Osteoblast (primary cell): ENCODE measurements at regions not wholly inside any gene's neighbourhood (a gene's known extent, or its start where the extent isn't known, plus 50 kb on each side); places are given as distances from the start of the nearest gene placed in this dataset.

Experiments
- DNase-seq: peaks from one replicate; pipeline ENCODE4 v3.0.0; 2011; ENCODE audit warnings: low spot score, mixed read lengths; ENCODE audit not compliant: insufficient read length; ENCODE audit errors: missing footprints
- H2AFZ ChIP-seq: 2 replicates; pipeline ENCODE4 v1.6.0; 2011; ENCODE audit warnings: mild to moderate bottlenecking, low read length
- H3K27ac ChIP-seq: 2 replicates; pipeline ENCODE4 v1.5.1; 2011; ENCODE audit warnings: mild to moderate bottlenecking, low read depth, low read length, moderate library complexity
- H3K27me3 ChIP-seq: 2 replicates; pipeline ENCODE4 v1.6.0; 2012; ENCODE audit warnings: mild to moderate bottlenecking, control low read depth, inconsistent platforms, low read length, moderate library complexity; ENCODE audit not compliant: insufficient read depth
- H3K36me3 ChIP-seq: 2 replicates; pipeline ENCODE4 v1.5.1; 2011; ENCODE audit warnings: mild to moderate bottlenecking, low read length, control low read depth, moderate library complexity; ENCODE audit not compliant: insufficient read depth
- H3K4me1 ChIP-seq: 2 replicates; pipeline ENCODE4 v1.5.1; 2011; ENCODE audit warnings: mild to moderate bottlenecking, low read length, control low read depth, moderate library complexity; ENCODE audit not compliant: insufficient read depth
- H3K4me2 ChIP-seq: 2 replicates; pipeline ENCODE4 v1.6.0; 2011; ENCODE audit warnings: mild to moderate bottlenecking, low read length; ENCODE audit not compliant: insufficient read depth
- H3K4me3 ChIP-seq: fragments of 200-600 bp; sonication (generic); 3 replicates; pipeline ENCODE4 v1.5.1; 2012; ENCODE audit warnings: mild to moderate bottlenecking, low read length, inconsistent platforms; ENCODE audit not compliant: insufficient read depth
- H3K79me2 ChIP-seq: 2 replicates; pipeline ENCODE4 v1.6.0; 2012; ENCODE audit warnings: mild to moderate bottlenecking, low read length, control low read depth, inconsistent platforms; ENCODE audit not compliant: insufficient read depth
- H3K9me3 ChIP-seq: 2 replicates; pipeline ENCODE4 v1.5.1; 2011; ENCODE audit warnings: low read depth, low read length, control low read depth
- H4K20me1 ChIP-seq: 2 replicates; pipeline ENCODE4 v1.6.0; 2012; ENCODE audit warnings: mild to moderate bottlenecking, low read length, control low read depth; ENCODE audit not compliant: insufficient read depth
- TF ChIP-seq, protein P1 (sequence below): IDR thresholded peaks from 2 replicates; pipeline ENCODE4 v1.5.1; 2011; ENCODE audit warnings: mild to moderate bottlenecking, low read depth, low read length, moderate library complexity; ENCODE audit errors: extremely low read depth

DNA sequence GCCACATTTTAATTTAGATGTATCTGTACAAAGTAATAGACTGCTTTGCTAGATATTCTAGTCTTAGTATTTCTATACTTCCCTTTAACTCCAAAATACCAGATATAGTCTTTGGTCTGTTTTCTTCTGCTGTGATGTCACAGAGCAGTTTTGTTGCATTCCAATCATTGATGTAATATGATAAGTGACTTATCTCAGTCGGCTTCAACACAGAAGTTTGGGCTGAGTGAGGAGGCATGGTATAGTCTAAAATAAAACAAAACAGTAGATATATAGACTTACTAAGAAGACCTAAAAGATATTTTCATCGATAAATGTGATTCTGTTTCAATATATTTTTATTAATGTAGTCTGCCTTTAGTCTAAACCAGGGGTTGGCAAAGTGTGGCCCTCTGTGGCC is 169.9 kb downstream of the DCK start:
- Histone ChIP-seq H3K4me1 (no peaks in the 10 kb centered on the region), H3K27ac (no peak overlapping the region)
- no peak for DNase-seq

DNA sequence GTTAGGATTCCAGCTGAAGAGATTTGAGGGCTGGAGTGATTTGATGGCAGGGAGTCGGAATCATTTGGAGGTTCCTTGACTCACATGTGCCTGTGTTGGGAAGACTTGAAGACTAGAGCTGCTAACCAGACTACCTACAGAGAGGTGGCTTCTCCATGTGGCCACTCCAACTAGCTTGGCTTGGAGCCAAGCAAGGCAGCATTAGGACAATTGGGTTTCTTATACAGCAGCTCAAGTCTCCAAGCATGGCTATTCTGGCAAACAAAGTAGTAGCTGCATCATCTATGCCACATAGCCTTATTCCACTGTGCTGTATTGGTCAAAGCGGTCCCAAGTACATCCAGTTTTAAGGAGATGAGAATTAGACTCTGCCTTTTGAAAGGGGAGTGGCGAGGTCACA is 171.7 kb upstream of the SLC4A4 start:
- H3K9me3 ChIP-seq, result no peaks in the 10 kb centered on the region
- no peaks in the 10 kb centered on the region for H3K27me3 ChIP-seq
- no peak overlapping the region for H2AFZ ChIP-seq
- H3K27ac ChIP-seq, result no peak overlapping the region
- H3K4me3 ChIP-seq, result no peak overlapping the region
- no peaks in the 10 kb centered on the region for H4K20me1 ChIP-seq
- no peak overlapping the region for H3K4me2 ChIP-seq
- H3K79me2 ChIP-seq, result no peaks in the 10 kb centered on the region
- TF ChIP-seq, protein P1, sequence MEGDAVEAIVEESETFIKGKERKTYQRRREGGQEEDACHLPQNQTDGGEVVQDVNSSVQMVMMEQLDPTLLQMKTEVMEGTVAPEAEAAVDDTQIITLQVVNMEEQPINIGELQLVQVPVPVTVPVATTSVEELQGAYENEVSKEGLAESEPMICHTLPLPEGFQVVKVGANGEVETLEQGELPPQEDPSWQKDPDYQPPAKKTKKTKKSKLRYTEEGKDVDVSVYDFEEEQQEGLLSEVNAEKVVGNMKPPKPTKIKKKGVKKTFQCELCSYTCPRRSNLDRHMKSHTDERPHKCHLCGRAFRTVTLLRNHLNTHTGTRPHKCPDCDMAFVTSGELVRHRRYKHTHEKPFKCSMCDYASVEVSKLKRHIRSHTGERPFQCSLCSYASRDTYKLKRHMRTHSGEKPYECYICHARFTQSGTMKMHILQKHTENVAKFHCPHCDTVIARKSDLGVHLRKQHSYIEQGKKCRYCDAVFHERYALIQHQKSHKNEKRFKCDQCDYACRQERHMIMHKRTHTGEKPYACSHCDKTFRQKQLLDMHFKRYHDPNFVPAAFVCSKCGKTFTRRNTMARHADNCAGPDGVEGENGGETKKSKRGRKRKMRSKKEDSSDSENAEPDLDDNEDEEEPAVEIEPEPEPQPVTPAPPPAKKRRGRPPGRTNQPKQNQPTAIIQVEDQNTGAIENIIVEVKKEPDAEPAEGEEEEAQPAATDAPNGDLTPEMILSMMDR, result no peak
- DNase-seq, result no peak
- H3K36me3 ChIP-seq, result no peaks in the 10 kb centered on the region
- H3K4me1 ChIP-seq, result no peaks in the 10 kb centered on the region

More for the DNA sequence above, 169.9 kb downstream of the DCK start:
- no peak overlapping the region for H2AFZ ChIP-seq
- no peak overlapping the region for H3K4me3 ChIP-seq
- H4K20me1 ChIP-seq, result no peaks in the 10 kb centered on the region
- H3K36me3 ChIP-seq, result no peaks in the 10 kb centered on the region
- TF ChIP-seq, protein P1, result no peak
- H3K9me3 ChIP-seq, result no peaks in the 10 kb centered on the region
- H3K79me2 ChIP-seq, result no peaks in the 10 kb centered on the region
- no peaks in the 10 kb centered on the region for H3K27me3 ChIP-seq
- no peak overlapping the region for H3K4me2 ChIP-seq

DNA sequence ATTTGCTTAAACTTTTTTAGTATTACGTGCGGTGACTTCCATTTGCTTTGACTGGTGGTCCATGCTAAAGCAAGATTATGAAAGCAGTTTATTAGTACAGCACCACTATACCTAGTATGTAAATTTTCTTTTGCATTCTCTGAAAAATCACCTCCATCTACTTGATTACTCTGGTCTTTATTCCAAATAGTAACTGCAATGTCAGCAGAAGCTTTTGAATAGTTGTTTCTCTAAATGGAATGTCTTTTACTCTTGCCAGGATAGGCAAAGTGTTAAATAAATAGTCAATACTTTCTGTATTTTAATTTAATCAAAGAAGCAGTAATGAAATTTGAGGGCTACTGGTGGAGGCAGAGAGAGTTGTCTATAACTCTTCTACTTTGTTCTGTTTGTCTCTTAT is 167.2 kb upstream of the SLC4A4 start:
- H3K79me2 ChIP-seq, result no peaks in the 10 kb centered on the region
- no peaks in the 10 kb centered on the region for H3K36me3 ChIP-seq
- no peaks in the 10 kb centered on the region for H3K9me3 ChIP-seq
- H3K27ac ChIP-seq, result no peak overlapping the region
- no peak overlapping the region for H3K4me2 ChIP-seq
- TF ChIP-seq, protein P1, result no peak
- H2AFZ ChIP-seq, result no peak overlapping the region
- no peak for DNase-seq
- H4K20me1 ChIP-seq, result no peaks in the 10 kb centered on the region
- H3K4me3 ChIP-seq, result no peak overlapping the region
- no peaks in the 10 kb centered on the region for H3K27me3 ChIP-seq
- H3K4me1 ChIP-seq, result no peaks in the 10 kb centered on the region

DNA sequence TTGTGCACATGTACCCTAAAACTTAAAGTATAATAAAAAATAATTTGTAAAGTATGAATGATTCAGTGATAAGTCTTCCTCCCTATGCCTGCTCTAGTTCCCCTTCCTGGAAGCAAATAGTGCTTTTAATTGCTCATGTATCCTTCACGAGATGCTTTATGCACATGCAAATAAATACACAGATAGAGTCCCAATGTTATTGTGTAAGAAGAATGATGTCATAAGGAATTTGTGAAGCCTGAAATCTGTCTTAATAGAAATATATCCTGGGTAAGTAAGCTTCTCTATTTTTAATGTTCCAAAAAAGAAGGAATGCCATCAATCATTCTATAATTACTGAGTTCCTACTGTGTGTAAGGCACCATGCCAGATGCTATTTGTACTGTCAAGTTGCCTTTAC is 157.5 kb upstream of the SLC4A4 start:
- TF ChIP-seq, protein P1, result no peak
- no peak overlapping the region for H3K4me3 ChIP-seq
- H3K79me2 ChIP-seq, result no peaks in the 10 kb centered on the region
- H3K27me3 ChIP-seq, result no peaks in the 10 kb centered on the region
- H3K36me3 ChIP-seq, result no peaks in the 10 kb centered on the region
- H3K27ac ChIP-seq, result no peak overlapping the region
- peaks cover 8% of the 10 kb centered on the region for H3K4me1 ChIP-seq
- no peak overlapping the region for H3K4me2 ChIP-seq
- no peaks in the 10 kb centered on the region for H3K9me3 ChIP-seq
- no peak for DNase-seq
- H4K20me1 ChIP-seq, result no peaks in the 10 kb centered on the region
- H2AFZ ChIP-seq, result no peak overlapping the region
